Brain microvascular endothelial cell (primary cell): ENCODE measurements at regions not wholly inside any gene's neighbourhood (a gene's known extent, or its start where the extent isn't known, plus 50 kb on each side); places are given as distances from the start of the nearest gene placed in this dataset.

Source experiments
- DNase-seq: peaks from one replicate; pipeline ENCODE4 v3.0.0-alpha.2; 2020
- H3K27ac ChIP-seq: fragments of 250-450 bp; sonication (Bioruptor Pico); 2 replicates; pipeline ENCODE4 v1.5.1; 2020; ENCODE audit warnings: mild to moderate bottlenecking, moderate library complexity
- H3K27me3 ChIP-seq: fragments of 250-450 bp; sonication (Bioruptor Pico); replicated peaks from 2 replicates; pipeline ENCODE4 v1.5.1; 2020; ENCODE audit warnings: mild to moderate bottlenecking
- H3K36me3 ChIP-seq: fragments of 250-450 bp; sonication (Bioruptor Pico); replicated peaks from 2 replicates; pipeline ENCODE4 v1.5.1; 2020; ENCODE audit warnings: mild to moderate bottlenecking
- H3K4me3 ChIP-seq: 2 replicates; pipeline ENCODE4 v1.5.1; 2011; ENCODE audit warnings: low read depth, mild to moderate bottlenecking, control low read depth, low read length, moderate library complexity
- in situ Hi-C: cut with HindIII; loops from 2 replicates; pipeline ENCODE4 v1.10.0; 2017; ENCODE audit warnings: low sequenced_read_pairs, low pct_ligation_motif_present
- TF ChIP-seq, protein P1 (sequence below): IDR thresholded peaks from 2 replicates; pipeline ENCODE4 v1.5.1; 2011; ENCODE audit warnings: low read depth, mild to moderate bottlenecking, moderate library complexity, low read length, control low read depth, inconsistent platforms; ENCODE audit errors: missing control alignments

DNA sequence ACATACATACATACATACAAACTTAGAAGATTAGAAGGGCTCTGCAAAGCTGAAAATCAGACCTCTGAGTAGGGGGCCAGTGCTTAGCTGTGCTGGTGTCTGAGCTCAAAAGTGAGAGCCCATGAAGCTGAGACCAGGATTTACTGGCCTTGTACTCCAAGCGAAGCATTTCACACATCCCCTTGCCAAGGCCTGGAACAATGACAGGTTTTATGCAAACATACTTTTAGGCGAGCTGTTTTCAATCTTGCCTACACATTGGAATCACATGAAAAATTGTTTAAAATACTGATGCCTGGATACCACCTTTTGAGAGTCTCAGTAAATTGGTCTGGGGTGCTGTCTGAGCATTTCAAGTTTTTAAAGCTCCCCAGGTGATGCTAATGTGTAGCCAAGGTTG is 80.9 kb upstream of the SRSF6 start:
- H3K27ac ChIP-seq, result no peak overlapping the region
- no peaks in the 10 kb centered on the region for H3K27me3 ChIP-seq
- H3K4me3 ChIP-seq, result no peak overlapping the region
- TF ChIP-seq, protein P1, sequence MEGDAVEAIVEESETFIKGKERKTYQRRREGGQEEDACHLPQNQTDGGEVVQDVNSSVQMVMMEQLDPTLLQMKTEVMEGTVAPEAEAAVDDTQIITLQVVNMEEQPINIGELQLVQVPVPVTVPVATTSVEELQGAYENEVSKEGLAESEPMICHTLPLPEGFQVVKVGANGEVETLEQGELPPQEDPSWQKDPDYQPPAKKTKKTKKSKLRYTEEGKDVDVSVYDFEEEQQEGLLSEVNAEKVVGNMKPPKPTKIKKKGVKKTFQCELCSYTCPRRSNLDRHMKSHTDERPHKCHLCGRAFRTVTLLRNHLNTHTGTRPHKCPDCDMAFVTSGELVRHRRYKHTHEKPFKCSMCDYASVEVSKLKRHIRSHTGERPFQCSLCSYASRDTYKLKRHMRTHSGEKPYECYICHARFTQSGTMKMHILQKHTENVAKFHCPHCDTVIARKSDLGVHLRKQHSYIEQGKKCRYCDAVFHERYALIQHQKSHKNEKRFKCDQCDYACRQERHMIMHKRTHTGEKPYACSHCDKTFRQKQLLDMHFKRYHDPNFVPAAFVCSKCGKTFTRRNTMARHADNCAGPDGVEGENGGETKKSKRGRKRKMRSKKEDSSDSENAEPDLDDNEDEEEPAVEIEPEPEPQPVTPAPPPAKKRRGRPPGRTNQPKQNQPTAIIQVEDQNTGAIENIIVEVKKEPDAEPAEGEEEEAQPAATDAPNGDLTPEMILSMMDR, result no peak
- H3K36me3 ChIP-seq, result no peaks in the 10 kb centered on the region
- no peak for DNase-seq
- in situ Hi-C loops, result no loop called here

DNA sequence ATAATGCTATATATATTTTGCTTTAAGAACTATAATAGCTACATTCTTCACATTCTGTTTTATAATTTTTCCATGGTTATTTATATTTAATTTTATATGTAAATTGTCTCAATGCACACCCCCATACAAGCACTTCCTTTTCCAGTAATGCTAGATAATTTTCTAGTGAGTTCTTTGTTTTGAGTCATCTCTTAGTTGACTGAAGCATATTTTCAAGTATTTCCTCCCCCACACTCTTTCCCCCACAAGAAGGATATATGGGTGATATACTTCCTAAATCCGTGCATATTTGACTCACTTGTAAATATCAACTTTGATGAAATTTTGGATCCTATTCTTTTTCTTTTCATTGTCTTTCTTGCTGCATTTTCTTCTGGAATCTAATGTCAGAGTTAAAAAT is 82.1 kb upstream of the SRSF6 start:
- no peaks in the 10 kb centered on the region for H3K27me3 ChIP-seq
- no peaks in the 10 kb centered on the region for H3K36me3 ChIP-seq
- no peak overlapping the region for H3K27ac ChIP-seq
- TF ChIP-seq, protein P1, result no peak
- in situ Hi-C loops, result no loop called here
- DNase-seq, result no peak
- H3K4me3 ChIP-seq, result no peak overlapping the region

DNA sequence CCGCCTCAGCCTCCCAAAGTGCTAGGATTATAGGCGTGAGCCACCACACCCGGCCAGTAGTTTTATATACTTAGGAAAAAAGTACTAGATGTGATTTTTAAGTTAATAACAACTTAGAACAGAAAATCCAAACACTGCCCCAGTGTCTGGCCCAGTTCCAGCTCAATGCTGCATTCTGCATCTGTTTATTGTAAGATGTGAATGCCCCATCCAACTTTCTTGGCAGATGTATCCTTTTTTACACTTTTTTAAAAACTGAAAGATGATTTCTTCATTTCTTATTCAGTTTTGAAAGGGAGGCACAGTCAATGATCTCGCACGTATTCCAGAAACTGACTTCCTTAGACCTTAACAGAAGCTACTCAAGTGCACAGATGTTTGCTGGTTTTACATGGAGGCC is 85.6 kb upstream of the SRSF6 start:
- TF ChIP-seq, protein P1, result no peak
- no peak for DNase-seq
- in situ Hi-C loops, result no loop called here
- Histone ChIP-seq H3K27ac (no peak overlapping the region), H3K4me3 (no peak overlapping the region), H3K36me3 (no peaks in the 10 kb centered on the region), H3K27me3 (no peaks in the 10 kb centered on the region)

DNA sequence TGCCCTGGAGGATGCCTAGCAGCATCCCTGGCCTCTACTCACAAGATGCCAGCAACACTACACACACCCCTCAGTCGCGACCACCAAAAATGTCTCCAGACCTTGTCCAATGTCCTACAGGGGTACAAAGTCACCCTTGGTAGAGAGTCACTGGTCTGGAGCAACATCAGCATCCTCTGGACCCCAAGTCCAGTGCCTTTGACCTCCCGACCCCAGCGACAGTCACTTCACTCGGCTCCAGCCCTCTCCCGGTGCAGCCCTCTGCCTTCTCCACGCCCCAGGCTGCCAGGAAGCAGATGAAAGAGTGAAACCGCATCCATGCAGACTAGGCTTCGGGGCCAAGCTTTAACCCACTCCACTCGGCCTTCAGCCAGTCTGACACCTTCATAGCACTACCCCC is 92.0 kb upstream of the SRSF6 start:
- no peak overlapping the region for H3K4me3 ChIP-seq
- in situ Hi-C loops, result no loop called here
- TF ChIP-seq, protein P1, result no peak
- H3K36me3 ChIP-seq, result no peaks in the 10 kb centered on the region
- H3K27ac ChIP-seq, result no peak overlapping the region
- no peaks in the 10 kb centered on the region for H3K27me3 ChIP-seq
- DNase-seq, result no peak

DNA sequence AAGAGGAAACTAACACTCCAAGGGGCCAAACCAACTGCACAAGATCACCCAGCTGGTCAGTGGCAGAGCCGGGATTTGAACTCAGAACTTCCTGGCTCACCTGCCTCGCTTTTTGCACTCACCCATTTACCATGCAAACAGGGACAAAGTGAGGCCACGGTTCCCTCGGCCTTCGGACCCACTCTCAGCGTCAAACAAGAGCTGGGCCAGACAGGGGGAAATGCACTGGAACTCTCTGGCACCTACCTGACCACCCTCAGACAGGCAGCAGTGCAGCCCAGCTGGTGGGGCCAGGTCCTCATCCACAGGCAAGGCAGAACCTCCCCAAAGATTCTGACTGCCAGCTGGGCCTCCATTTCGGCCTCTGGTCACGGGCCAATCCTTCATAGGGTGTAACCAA is 93.7 kb upstream of the SRSF6 start:
- Histone ChIP-seq H3K27ac (no peak overlapping the region), H3K4me3 (no peak overlapping the region), H3K36me3 (no peaks in the 10 kb centered on the region), H3K27me3 (no peaks in the 10 kb centered on the region)
- TF ChIP-seq, protein P1, result no peak
- in situ Hi-C loops, result no loop called here
- no peak for DNase-seq

DNA sequence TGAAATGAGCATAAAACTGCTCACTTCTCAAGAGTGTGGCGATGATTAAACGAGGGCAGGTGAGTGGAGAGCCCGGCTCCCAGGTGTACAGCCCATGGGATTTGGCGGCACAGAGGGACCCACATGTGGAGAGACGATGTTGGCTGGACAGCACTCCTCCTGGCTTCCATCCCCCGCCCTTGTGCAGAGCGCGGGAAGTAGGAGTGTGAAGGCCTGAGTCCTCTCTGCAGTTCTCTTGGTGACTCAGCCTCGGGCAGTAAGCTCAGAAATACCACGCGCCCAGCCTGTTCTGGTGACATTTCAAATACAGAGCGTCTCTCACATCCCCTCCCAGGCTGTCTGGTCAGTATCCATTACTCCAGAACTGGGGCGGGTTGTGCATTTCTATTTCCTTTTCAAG is 94.2 kb upstream of the SRSF6 start:
- no peaks in the 10 kb centered on the region for H3K27me3 ChIP-seq
- TF ChIP-seq, protein P1, result no peak
- no peaks in the 10 kb centered on the region for H3K36me3 ChIP-seq
- no peak for DNase-seq
- in situ Hi-C loops, result no loop called here
- H3K27ac ChIP-seq, result no peak overlapping the region
- H3K4me3 ChIP-seq, result no peak overlapping the region
